ENCODE measurements at regions not wholly inside any gene's neighbourhood (a gene's known extent, or its start where the extent isn't known, plus 50 kb on each side); places are given as distances from the start of the nearest gene placed in this dataset.

DNA sequence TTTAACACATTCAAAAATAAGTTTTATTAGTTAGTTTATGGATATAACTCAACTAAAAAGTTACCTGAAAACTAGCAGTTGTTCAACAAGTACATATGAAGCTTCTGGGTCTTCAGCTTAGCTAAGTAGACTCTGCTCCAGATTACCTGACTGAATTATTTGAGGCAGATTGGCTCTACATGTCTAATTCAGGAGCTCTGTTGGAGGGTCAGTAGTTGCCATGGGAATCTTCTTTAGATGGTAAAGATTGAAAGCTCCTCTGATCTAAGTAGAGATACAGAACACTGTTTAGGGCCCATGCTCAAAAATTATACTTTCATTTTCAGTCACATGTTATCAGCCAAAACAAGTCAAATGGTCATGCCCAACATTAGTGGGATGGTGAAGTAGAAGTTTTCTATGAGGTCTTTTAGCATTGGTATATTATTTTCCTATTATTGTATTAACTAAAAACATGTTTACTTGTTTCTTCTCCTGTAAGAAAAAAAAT lies 1476.9 kb downstream of the OTOL1 start:
- TF ChIP-seq POLR2AphosphoS5 (IDR thresholded peaks at IDR 0.05; ENCODE audit: insufficient read depth in 1 of 2, low read depth in 1 of 2) (no peak), POLR2A (IDR thresholded peaks at IDR 0.05) (no peak)
- TF ChIP-seq, protein P1, sequence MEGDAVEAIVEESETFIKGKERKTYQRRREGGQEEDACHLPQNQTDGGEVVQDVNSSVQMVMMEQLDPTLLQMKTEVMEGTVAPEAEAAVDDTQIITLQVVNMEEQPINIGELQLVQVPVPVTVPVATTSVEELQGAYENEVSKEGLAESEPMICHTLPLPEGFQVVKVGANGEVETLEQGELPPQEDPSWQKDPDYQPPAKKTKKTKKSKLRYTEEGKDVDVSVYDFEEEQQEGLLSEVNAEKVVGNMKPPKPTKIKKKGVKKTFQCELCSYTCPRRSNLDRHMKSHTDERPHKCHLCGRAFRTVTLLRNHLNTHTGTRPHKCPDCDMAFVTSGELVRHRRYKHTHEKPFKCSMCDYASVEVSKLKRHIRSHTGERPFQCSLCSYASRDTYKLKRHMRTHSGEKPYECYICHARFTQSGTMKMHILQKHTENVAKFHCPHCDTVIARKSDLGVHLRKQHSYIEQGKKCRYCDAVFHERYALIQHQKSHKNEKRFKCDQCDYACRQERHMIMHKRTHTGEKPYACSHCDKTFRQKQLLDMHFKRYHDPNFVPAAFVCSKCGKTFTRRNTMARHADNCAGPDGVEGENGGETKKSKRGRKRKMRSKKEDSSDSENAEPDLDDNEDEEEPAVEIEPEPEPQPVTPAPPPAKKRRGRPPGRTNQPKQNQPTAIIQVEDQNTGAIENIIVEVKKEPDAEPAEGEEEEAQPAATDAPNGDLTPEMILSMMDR (IDR thresholded peaks at IDR 0.05) = no peak
